ENCODE measurements at regions not wholly inside any gene's neighbourhood (a gene's known extent, or its start where the extent isn't known, plus 50 kb on each side); places are given as distances from the start of the nearest gene placed in this dataset.

DNA sequence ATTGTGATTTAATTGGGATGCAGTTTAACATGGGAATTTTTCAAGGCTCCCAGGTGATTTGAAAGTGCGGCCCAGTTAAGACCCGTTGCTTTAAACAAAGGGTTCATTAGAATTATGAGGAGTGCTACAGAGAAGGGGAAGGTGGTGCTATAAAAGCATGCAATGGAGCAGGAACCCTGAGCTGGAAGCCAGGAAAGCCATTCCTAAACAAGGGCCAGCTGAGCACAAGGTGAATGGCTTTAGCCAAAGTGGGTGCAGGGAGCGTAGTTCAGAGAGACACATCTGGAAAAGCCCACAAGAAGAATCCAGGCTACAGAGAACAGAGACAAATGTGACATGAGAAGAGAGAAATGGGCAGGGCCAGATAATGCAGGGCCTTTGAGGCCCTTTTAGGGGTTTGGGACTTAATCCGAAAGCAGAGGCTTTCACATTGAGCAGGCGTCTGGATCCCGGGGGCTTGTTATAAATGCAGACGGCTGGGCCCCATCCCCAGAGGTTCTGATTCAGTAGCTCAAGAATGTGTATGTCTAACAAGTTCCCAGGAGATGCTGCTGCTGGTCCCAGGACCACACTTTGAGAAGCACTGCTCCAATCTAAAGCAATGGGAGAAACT, 138.1 kb upstream of the WWC1 start:
- H3K9me3 ChIP-seq (ENCODE audit: severe bottlenecking) = no peaks in the 10 kb centered on the region
- no peak for DNase-seq (ENCODE audit: low spot score)
- no peaks in the 10 kb centered on the region for H3K4me1 ChIP-seq (ENCODE audit: insufficient read depth, poor library complexity, severe bottlenecking)
- H3K4me3 ChIP-seq (ENCODE audit: severe bottlenecking) = no peak overlapping the region
- no peak overlapping the region for H3K27ac ChIP-seq (ENCODE audit: poor library complexity, severe bottlenecking)
- TF ChIP-seq CTCF (IDR thresholded peaks at IDR 0.05; ENCODE audit: poor library complexity, severe bottlenecking) = no peak
- ATAC-seq (ENCODE audit: low read depth) = no peak
- peaks cover 13% of the 10 kb centered on the region for H3K27me3 ChIP-seq (ENCODE audit: insufficient read depth, poor library complexity, severe bottlenecking)
- H3K36me3 ChIP-seq (ENCODE audit: low read depth) = no peaks in the 10 kb centered on the region

DNA sequence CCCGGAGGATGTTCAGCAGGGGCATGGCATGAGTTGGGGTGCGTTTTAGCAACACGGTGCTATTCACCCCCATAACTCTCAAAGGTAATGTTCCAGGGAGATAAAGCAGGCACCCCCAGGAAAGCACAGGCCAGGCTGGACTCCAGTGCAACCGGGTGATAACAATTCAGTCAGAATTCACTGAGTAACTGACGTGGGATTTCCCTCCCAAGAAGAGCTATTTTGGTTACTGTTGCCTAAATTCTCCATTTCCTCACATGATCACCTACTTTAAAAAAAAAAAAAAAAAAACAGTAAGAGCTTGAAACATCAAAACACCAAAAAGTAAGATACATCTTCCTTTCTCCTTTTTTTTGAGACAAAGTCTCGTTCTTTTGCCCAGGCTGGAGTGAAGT, 137.6 kb upstream of the WWC1 start:
- ATAC-seq (ENCODE audit: low read depth) = no peak
- Histone ChIP-seq H3K4me3 (ENCODE audit: severe bottlenecking) (no peak overlapping the region), H3K36me3 (ENCODE audit: low read depth) (no peaks in the 10 kb centered on the region), H3K27ac (ENCODE audit: poor library complexity, severe bottlenecking) (no peak overlapping the region), H3K9me3 (ENCODE audit: severe bottlenecking) (no peaks in the 10 kb centered on the region), H3K4me1 (ENCODE audit: insufficient read depth, poor library complexity, severe bottlenecking) (no peaks in the 10 kb centered on the region), H3K27me3 (ENCODE audit: insufficient read depth, poor library complexity, severe bottlenecking) (peaks cover 11% of the 10 kb centered on the region)
- TF ChIP-seq CTCF (IDR thresholded peaks at IDR 0.05; ENCODE audit: poor library complexity, severe bottlenecking) = no peak
- DNase-seq (ENCODE audit: low spot score) = no peak

DNA sequence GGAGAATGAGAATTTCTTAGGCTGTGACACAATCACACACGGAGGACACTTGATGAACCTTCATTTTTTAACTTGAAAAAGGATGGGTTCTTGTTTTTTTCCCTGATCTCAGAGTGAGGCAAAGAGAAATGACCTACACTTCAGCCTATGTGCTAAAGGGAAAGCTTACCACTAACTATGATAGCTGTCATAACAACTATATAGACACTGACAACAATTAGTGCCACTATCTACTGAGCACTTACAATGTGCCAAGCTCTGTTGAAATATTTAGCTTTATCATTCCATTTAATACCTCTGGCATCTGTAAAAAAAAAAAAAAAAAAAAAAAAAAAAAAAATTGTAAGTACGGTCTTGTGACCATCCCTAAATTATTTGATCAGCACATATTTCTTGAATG, 135.9 kb upstream of the WWC1 start:
- Histone ChIP-seq H3K9me3 (ENCODE audit: severe bottlenecking) (no peaks in the 10 kb centered on the region), H3K27ac (ENCODE audit: poor library complexity, severe bottlenecking) (no peak overlapping the region), H3K36me3 (ENCODE audit: low read depth) (no peaks in the 10 kb centered on the region), H3K4me1 (ENCODE audit: insufficient read depth, poor library complexity, severe bottlenecking) (no peaks in the 10 kb centered on the region), H3K27me3 (ENCODE audit: insufficient read depth, poor library complexity, severe bottlenecking) (peaks cover 21% of the 10 kb centered on the region), H3K4me3 (ENCODE audit: severe bottlenecking) (no peak overlapping the region)
- no peak for DNase-seq (ENCODE audit: low spot score)
- ATAC-seq (ENCODE audit: low read depth) = no peak
- no peak for TF ChIP-seq CTCF (IDR thresholded peaks at IDR 0.05; ENCODE audit: poor library complexity, severe bottlenecking)

GRCh38 chr5:168156170-168156569, 135.3 kb upstream of the WWC1 start:
- H3K4me3 ChIP-seq (ENCODE audit: severe bottlenecking) = no peak overlapping the region
- ATAC-seq (ENCODE audit: low read depth) (no peak), DNase-seq (ENCODE audit: low spot score) (no peak)
- peaks cover 21% of the 10 kb centered on the region for H3K27me3 ChIP-seq (ENCODE audit: insufficient read depth, poor library complexity, severe bottlenecking)
- no peak for TF ChIP-seq CTCF (IDR thresholded peaks at IDR 0.05; ENCODE audit: poor library complexity, severe bottlenecking)
- H3K36me3 ChIP-seq (ENCODE audit: low read depth) = no peaks in the 10 kb centered on the region
- no peaks in the 10 kb centered on the region for H3K9me3 ChIP-seq (ENCODE audit: severe bottlenecking)
- no peak overlapping the region for H3K27ac ChIP-seq (ENCODE audit: poor library complexity, severe bottlenecking)
- H3K4me1 ChIP-seq (ENCODE audit: insufficient read depth, poor library complexity, severe bottlenecking) = no peaks in the 10 kb centered on the region

DNA sequence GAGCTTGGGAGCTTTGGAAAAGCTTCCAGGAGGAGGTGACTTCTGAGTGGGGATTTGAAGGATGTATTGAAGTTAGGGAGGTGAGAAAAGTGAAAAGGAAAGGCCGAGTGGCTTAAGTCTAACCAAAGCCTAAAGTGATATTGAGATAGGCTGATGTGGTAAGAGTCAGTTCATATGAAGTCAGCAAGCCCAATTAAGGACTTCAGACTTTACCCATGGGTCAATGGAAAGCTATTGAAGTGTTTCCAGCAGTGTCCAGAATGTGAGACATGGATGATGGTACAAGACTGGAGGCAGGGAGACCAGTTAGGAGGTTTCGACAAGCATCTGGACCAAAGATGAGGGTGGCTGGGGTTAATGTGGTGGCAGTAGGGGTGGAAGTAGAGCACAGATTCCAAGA, 134.3 kb upstream of the WWC1 start:
- TF ChIP-seq CTCF (IDR thresholded peaks at IDR 0.05; ENCODE audit: poor library complexity, severe bottlenecking) = no peak
- no peak for ATAC-seq (ENCODE audit: low read depth)
- no peaks in the 10 kb centered on the region for H3K9me3 ChIP-seq (ENCODE audit: severe bottlenecking)
- no peak overlapping the region for H3K4me3 ChIP-seq (ENCODE audit: severe bottlenecking)
- H3K27me3 ChIP-seq (ENCODE audit: insufficient read depth, poor library complexity, severe bottlenecking) = peaks cover 21% of the 10 kb centered on the region
- no peak overlapping the region for H3K27ac ChIP-seq (ENCODE audit: poor library complexity, severe bottlenecking)
- H3K36me3 ChIP-seq (ENCODE audit: low read depth) = no peaks in the 10 kb centered on the region
- no peak for DNase-seq (ENCODE audit: low spot score)
- no peaks in the 10 kb centered on the region for H3K4me1 ChIP-seq (ENCODE audit: insufficient read depth, poor library complexity, severe bottlenecking)
